Mesothelial cell of epicardium (in vitro differentiated cells): ENCODE measurements at regions not wholly inside any gene's neighbourhood (a gene's known extent, or its start where the extent isn't known, plus 50 kb on each side); places are given as distances from the start of the nearest gene placed in this dataset.
"Not testable (repeated sequence)": the region's sequence is repeated elsewhere in the genome, so short reads cannot be mapped to it uniquely, and the experiment has no call there.

Source experiments
- DNase-seq, 2 experiments: peaks; one replicate each; pipeline ENCODE4 v3.0.0; 2021; ENCODE audit warnings: low spot score in 2 of 2; ENCODE audit not compliant: unreplicated experiment in 2 of 2
- H3K27ac Mint-ChIP-seq: 2 replicates; pipeline ENCODE4 v1.8.0; 2021; ENCODE audit warnings: mixed read lengths
- H3K27me3 Mint-ChIP-seq: 2 replicates; pipeline ENCODE4 v1.8.0; 2021; ENCODE audit warnings: low read depth, mixed read lengths
- H3K36me3 Mint-ChIP-seq: 2 replicates; pipeline ENCODE4 v1.8.0; 2021; ENCODE audit warnings: mixed read lengths
- H3K4me1 Mint-ChIP-seq: 2 replicates; pipeline ENCODE4 v1.8.0; 2021; ENCODE audit warnings: mixed read lengths
- H3K4me3 Mint-ChIP-seq: 2 replicates; pipeline ENCODE4 v1.8.0; 2021; ENCODE audit warnings: mild to moderate bottlenecking, moderate library complexity, mixed read lengths
- H3K9me3 Mint-ChIP-seq: 2 replicates; pipeline ENCODE4 v1.8.0; 2021; ENCODE audit warnings: mixed read lengths
- TF ChIP-seq, protein P1 (sequence below): fragments of 200-600 bp; sonication (generic); IDR thresholded peaks from one replicate; pipeline ENCODE4 v1.5.0; 2021; ENCODE audit warnings: antibody characterized with exemption; ENCODE audit not compliant: unreplicated experiment

DNA sequence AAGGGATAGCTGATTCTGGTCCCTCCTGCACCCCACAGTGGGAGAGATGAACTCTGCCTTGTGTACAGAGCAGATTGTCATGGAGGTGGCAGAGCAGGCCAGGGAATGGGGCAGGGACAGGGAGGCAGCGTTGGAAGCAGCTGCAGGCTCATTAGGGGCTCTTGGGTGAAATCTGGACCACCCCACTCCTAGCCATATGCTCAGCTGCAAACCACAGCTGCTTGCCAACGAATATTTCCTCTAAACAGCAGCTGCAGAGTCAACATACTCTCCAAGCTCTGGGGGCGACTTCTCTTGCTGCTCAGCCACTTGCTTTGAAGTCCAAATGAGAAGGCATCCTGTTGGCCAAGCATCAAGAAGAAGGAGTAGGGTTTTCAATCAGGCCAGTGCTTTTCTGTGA, 302.3 kb upstream of the AUTS2 start:
- Mint-ChIP-seq H3K27ac (no peak overlapping the region), H3K4me1 (no peaks in the 10 kb centered on the region), H3K4me3 (no peak overlapping the region), H3K36me3 (no peaks in the 10 kb centered on the region), H3K27me3 (peaks cover 15% of the 10 kb centered on the region), H3K9me3 (no peaks in the 10 kb centered on the region)
- TF ChIP-seq, protein P1, sequence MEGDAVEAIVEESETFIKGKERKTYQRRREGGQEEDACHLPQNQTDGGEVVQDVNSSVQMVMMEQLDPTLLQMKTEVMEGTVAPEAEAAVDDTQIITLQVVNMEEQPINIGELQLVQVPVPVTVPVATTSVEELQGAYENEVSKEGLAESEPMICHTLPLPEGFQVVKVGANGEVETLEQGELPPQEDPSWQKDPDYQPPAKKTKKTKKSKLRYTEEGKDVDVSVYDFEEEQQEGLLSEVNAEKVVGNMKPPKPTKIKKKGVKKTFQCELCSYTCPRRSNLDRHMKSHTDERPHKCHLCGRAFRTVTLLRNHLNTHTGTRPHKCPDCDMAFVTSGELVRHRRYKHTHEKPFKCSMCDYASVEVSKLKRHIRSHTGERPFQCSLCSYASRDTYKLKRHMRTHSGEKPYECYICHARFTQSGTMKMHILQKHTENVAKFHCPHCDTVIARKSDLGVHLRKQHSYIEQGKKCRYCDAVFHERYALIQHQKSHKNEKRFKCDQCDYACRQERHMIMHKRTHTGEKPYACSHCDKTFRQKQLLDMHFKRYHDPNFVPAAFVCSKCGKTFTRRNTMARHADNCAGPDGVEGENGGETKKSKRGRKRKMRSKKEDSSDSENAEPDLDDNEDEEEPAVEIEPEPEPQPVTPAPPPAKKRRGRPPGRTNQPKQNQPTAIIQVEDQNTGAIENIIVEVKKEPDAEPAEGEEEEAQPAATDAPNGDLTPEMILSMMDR: no peak
- no peak for DNase-seq

DNA sequence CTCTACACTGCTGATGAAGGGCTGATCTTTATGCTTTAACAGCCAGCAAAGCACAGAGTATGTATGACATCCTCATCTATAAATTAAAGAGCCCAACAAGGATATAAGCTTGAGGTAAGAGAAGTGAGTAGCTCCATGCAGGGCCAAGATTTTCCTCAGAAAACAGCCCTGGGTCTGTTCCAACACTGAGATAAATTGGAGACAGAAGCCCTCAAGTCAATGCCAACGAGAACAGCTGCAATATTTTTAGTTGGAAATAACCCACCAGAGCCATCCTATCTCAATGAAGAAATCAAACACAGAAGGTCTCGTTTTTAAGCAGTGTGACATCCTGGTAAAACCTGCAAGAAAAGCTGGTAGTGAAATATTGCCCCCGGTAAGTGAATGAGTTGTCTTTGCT, 297.0 kb upstream of the AUTS2 start:
- H3K36me3 Mint-ChIP-seq: no peaks in the 10 kb centered on the region

DNA sequence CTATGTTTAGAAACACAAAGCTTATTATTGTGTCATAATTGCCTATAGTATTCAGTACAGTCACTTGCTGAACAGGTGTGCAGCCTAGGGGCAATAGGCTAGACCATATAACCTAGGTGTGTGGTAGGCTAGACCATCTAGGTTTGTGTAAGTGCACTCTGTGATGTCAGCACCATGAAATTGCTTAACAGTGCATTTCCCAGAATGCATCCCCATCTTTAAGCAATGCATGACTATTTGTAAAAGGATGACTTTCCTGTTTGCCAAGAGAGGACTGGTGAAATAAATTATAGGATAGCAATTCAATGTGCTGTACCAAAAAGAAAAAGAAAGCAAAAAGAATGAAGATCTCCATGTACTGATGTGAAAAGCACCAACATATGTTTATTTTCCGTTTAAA, 288.7 kb upstream of the AUTS2 start:
- Mint-ChIP-seq H3K36me3 (no peaks in the 10 kb centered on the region), H3K27me3 (no peaks in the 10 kb centered on the region), H3K4me1 (no peaks in the 10 kb centered on the region), H3K9me3 (peaks cover 5% of the 10 kb centered on the region), H3K4me3 (no peak overlapping the region), H3K27ac (no peak overlapping the region)
- no peak for DNase-seq
- TF ChIP-seq, protein P1: no peak

More for the DNA sequence above, 297.0 kb upstream of the AUTS2 start:
- Mint-ChIP-seq H3K9me3 (peaks cover 5% of the 10 kb centered on the region), H3K4me1 (no peaks in the 10 kb centered on the region), H3K4me3 (no peak overlapping the region), H3K27ac (no peak overlapping the region), H3K27me3 (peaks cover 2% of the 10 kb centered on the region)
- no peak for DNase-seq
- TF ChIP-seq, protein P1: no peak

DNA sequence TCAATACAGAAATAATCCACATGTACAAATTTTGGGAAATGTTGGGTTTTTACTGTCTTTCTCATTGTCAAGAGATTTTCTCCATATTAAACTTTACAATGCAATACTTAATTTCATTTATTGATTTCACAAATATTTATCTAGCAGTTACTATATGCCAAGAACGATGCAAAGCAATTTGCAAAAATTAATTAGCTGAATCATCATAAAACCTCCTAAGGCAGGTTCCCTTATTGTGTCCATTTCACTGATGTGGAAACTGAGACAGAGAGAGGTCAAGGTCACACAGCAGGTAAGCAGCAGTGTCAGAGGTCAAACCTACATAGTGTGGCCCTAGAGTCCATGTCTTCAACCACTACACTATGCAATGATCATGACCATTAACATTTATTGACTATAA, 286.8 kb upstream of the AUTS2 start:
- H3K4me3 Mint-ChIP-seq: no peak overlapping the region
- H3K36me3 Mint-ChIP-seq: no peaks in the 10 kb centered on the region

DNA sequence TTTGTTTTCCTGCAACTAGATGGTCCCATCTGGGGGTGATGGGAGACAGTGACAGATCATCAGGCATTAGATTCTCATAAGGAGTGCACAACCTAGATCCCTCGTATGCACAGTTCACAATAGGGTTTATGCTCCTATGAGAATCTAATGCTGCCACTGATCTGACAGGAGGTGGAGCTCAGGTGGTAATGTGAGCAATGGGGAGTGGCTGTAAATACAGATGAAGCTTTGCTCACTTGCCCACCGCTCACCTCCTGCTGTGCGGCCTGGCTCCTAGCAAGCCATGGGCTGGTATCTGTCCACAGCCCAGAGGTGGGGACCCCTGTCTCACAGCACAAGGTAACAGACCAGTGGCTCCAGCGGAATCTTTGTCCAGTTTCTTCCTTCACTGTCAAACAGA, 284.4 kb upstream of the AUTS2 start:
- H3K4me1 Mint-ChIP-seq, H3K4me3 Mint-ChIP-seq, H3K36me3 Mint-ChIP-seq: not testable (repeated sequence)

More for the DNA sequence above, 286.8 kb upstream of the AUTS2 start:
- no peak overlapping the region for H3K27ac Mint-ChIP-seq
- no peaks in the 10 kb centered on the region for H3K4me1 Mint-ChIP-seq
- no peaks in the 10 kb centered on the region for H3K9me3 Mint-ChIP-seq
- DNase-seq: no peak
- peaks cover 8% of the 10 kb centered on the region for H3K27me3 Mint-ChIP-seq
- TF ChIP-seq, protein P1: no peak

DNA sequence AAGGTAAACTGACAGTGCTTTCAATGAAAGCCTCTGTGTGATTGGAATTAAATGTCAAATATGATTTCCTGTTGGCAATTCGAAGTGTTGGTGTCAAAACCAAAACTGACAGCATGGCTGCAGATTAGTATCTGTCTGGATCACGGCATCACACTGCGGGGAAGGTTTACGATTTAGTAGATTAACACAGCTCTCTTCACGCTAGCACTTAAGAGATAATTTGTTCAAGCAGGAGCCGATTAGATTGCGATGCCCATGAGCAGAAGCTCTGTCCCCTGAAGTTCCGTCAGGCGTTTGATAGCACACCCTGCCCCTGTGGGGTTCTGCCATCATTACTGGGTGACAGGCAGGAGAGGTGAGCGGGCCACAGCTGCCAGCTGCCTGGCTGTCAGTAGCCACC, 279.5 kb upstream of the AUTS2 start:
- H3K4me1 Mint-ChIP-seq: no peaks in the 10 kb centered on the region
- H3K27ac Mint-ChIP-seq: no peak overlapping the region
- no peaks in the 10 kb centered on the region for H3K9me3 Mint-ChIP-seq
- peaks cover 18% of the 10 kb centered on the region for H3K27me3 Mint-ChIP-seq
- TF ChIP-seq, protein P1: no peak
- H3K4me3 Mint-ChIP-seq: no peak overlapping the region
- H3K36me3 Mint-ChIP-seq: no peaks in the 10 kb centered on the region
- DNase-seq: no peak

More for the DNA sequence above, 284.4 kb upstream of the AUTS2 start:
- H3K9me3 Mint-ChIP-seq, H3K27ac Mint-ChIP-seq, DNase-seq: not testable (repeated sequence)
- peaks cover 16% of the 10 kb centered on the region for H3K27me3 Mint-ChIP-seq
